SK-N-SH treated with all-trans-retinoic acid at 6 μM for 48 hours (cell line): ENCODE measurements at regions not wholly inside any gene's neighbourhood (a gene's known extent, or its start where the extent isn't known, plus 50 kb on each side); places are given as distances from the start of the nearest gene placed in this dataset.

Experiments
- ATAC-seq: fragments of 200-7000 bp; cut with Tn5 transposase; 3 replicates; pipeline ENCODE4 v1.9.1; 2020; ENCODE audit warnings: mild to moderate bottlenecking, moderate library complexity
- ARNTL ChIP-seq: fragments of 450-650 bp; formaldehyde crosslinking; IDR thresholded peaks from 2 replicates; pipeline ENCODE4 v1.5.0; 2020; ENCODE audit warnings: low read depth, mild to moderate bottlenecking, moderate library complexity, borderline replicate concordance
- CSDC2 ChIP-seq: fragments of 250-450 bp; sonication (Bioruptor Pico); IDR thresholded peaks from 2 replicates; pipeline ENCODE4 v1.5.0; 2020; ENCODE audit warnings: mild to moderate bottlenecking, moderate library complexity
- CSRNP3 ChIP-seq: fragments of 250-450 bp; sonication (Bioruptor Pico); IDR thresholded peaks from 2 replicates; pipeline ENCODE4 v1.5.1; 2021; ENCODE audit warnings: mild to moderate bottlenecking, moderate library complexity
- ISL1 ChIP-seq: fragments of 250-450 bp; sonication (Bioruptor Pico); IDR thresholded peaks from 2 replicates; pipeline ENCODE4 v2.1.2; 2022; ENCODE audit warnings: mild to moderate bottlenecking, moderate library complexity
- OSR1 ChIP-seq: fragments of 250-450 bp; sonication (Bioruptor Pico); IDR thresholded peaks from 2 replicates; pipeline ENCODE4 v1.8.0; 2022; ENCODE audit warnings: moderate library complexity, mild to moderate bottlenecking, inconsistent platforms
- PATZ1 ChIP-seq: fragments of 250-450 bp; sonication (Bioruptor Pico); IDR thresholded peaks from 2 replicates; pipeline ENCODE4 v1.8.0; 2020; ENCODE audit warnings: mild to moderate bottlenecking, moderate library complexity, borderline replicate concordance
- POU6F1 ChIP-seq: fragments of 250-450 bp; sonication (Bioruptor Pico); IDR thresholded peaks from 2 replicates; pipeline ENCODE4 v1.8.0; 2021; ENCODE audit warnings: low read depth, mild to moderate bottlenecking, moderate library complexity, borderline replicate concordance
- PPARA ChIP-seq: fragments of 250-450 bp; sonication (Bioruptor Pico); IDR thresholded peaks from 2 replicates; pipeline ENCODE4 v1.5.0; 2020; ENCODE audit warnings: mild to moderate bottlenecking, borderline replicate concordance
- RARB ChIP-seq: fragments of 250-450 bp; sonication (Bioruptor Pico); IDR thresholded peaks from 2 replicates; pipeline ENCODE4 v1.8.0; 2021; ENCODE audit warnings: mild to moderate bottlenecking, moderate library complexity
- SNAI2 ChIP-seq: fragments of 250-450 bp; sonication (Bioruptor Pico); IDR thresholded peaks from 2 replicates; pipeline ENCODE4 v1.5.0; 2020; ENCODE audit warnings: mild to moderate bottlenecking, moderate library complexity
- TCF4 ChIP-seq: fragments of 250-450 bp; sonication (Bioruptor Pico); IDR thresholded peaks from 2 replicates; pipeline ENCODE4 v1.8.0; 2021; ENCODE audit warnings: mild to moderate bottlenecking, moderate library complexity, borderline replicate concordance
- TOX ChIP-seq: fragments of 250-450 bp; sonication (Bioruptor Pico); IDR thresholded peaks from 2 replicates; pipeline ENCODE4 v1.8.0; 2021; ENCODE audit warnings: mild to moderate bottlenecking, moderate library complexity, borderline replicate concordance
- TSHZ2 ChIP-seq: fragments of 250-450 bp; sonication (Bioruptor Pico); IDR thresholded peaks from 2 replicates; pipeline ENCODE4 v1.5.0; 2020; ENCODE audit warnings: mild to moderate bottlenecking, moderate library complexity
- ZC3H10 ChIP-seq: fragments of 250-450 bp; sonication (Bioruptor Pico); IDR thresholded peaks from 2 replicates; pipeline ENCODE4 v1.5.1; 2021; ENCODE audit warnings: mild to moderate bottlenecking, moderate library complexity
- ZFP3 ChIP-seq: fragments of 250-450 bp; sonication (Bioruptor Pico); IDR thresholded peaks from 2 replicates; pipeline ENCODE4 v1.5.0; 2020; ENCODE audit warnings: mild to moderate bottlenecking, moderate library complexity
- ZNF565 ChIP-seq: fragments of 450-650 bp; formaldehyde crosslinking; conservative IDR thresholded peaks from 2 replicates; pipeline ENCODE4 v1.5.0; 2020; ENCODE audit warnings: low read depth, mild to moderate bottlenecking, moderate library complexity
- ZNF70 ChIP-seq: fragments of 450-650 bp; formaldehyde crosslinking; IDR thresholded peaks from 2 replicates; pipeline ENCODE4 v1.5.0; 2020; ENCODE audit warnings: mild to moderate bottlenecking, moderate library complexity
- ZNF8 ChIP-seq: fragments of 450-650 bp; formaldehyde crosslinking; IDR thresholded peaks from 2 replicates; pipeline ENCODE4 v1.5.0; 2020; ENCODE audit warnings: mild to moderate bottlenecking, moderate library complexity

- ATAC-seq = no peak
- no peak for TF ChIP-seq OSR1
- no peak for TF ChIP-seq ISL1 (CRISPR knock-in tag)
- TF ChIP-seq TOX (CRISPR knock-in tag) = no peak
- TF ChIP-seq CSRNP3 (CRISPR knock-in tag) = no peak
- no peak for TF ChIP-seq ZC3H10 (CRISPR knock-in tag)
- no peak for TF ChIP-seq SNAI2 (CRISPR knock-in tag)
- TF ChIP-seq ZNF565 (CRISPR knock-in tag) = no peak
- no peak for TF ChIP-seq PATZ1 (CRISPR knock-in tag)
- TF ChIP-seq ARNTL (CRISPR knock-in tag) = no peak
- no peak for TF ChIP-seq ZNF8 (CRISPR knock-in tag)
- TF ChIP-seq CSDC2 (CRISPR knock-in tag) = no peak
- no peak for TF ChIP-seq ZNF70 (CRISPR knock-in tag)
- TF ChIP-seq PPARA (CRISPR knock-in tag) = no peak
- TF ChIP-seq TSHZ2 = no peak
- no peak for TF ChIP-seq RARB
- TF ChIP-seq ZFP3 (CRISPR knock-in tag) = no peak
- no peak for TF ChIP-seq TCF4 (CRISPR knock-in tag)
- TF ChIP-seq, all 23 proteins: peak for 0
Measured at GRCh38 chr1:14236097-14236496, 362.4 kb upstream of the KAZN start.

- no peak for TF ChIP-seq TSHZ2
- TF ChIP-seq RARB = no peak
- TF ChIP-seq, all 23 proteins: peak for 0
- ATAC-seq = no peak
Measured at GRCh38 chr1:14238472-14239307, 359.8 kb upstream of the KAZN start.

- TF ChIP-seq POU6F1 (CRISPR knock-in tag) (no peak), ZNF8 (CRISPR knock-in tag) (no peak)
- TF ChIP-seq, all 23 proteins: peak for 0
- ATAC-seq = no peak
Measured at GRCh38 chr1:14240265-14240664, 358.2 kb upstream of the KAZN start.
